Endothelial cell of umbilical vein (primary cell): ENCODE measurements at regions not wholly inside any gene's neighbourhood (a gene's known extent, or its start where the extent isn't known, plus 50 kb on each side); places are given as distances from the start of the nearest gene placed in this dataset.

Experiments used
- FOS ChIP-seq: IDR thresholded peaks from 2 replicates; pipeline ENCODE4 v1.6.1; 2011; ENCODE audit warnings: mild to moderate bottlenecking, low read length, moderate library complexity, borderline replicate concordance; ENCODE audit not compliant: insufficient read depth
- JUN ChIP-seq: IDR thresholded peaks from 2 replicates; pipeline ENCODE4 v1.6.1; 2011; ENCODE audit warnings: borderline replicate concordance, low read depth; ENCODE audit not compliant: insufficient read length, insufficient read depth
- POLR2A ChIP-seq: IDR thresholded peaks from 2 replicates; pipeline ENCODE4 v1.6.1; 2012; ENCODE audit warnings: low read depth, mild to moderate bottlenecking, control low read depth, low read length

DNA sequence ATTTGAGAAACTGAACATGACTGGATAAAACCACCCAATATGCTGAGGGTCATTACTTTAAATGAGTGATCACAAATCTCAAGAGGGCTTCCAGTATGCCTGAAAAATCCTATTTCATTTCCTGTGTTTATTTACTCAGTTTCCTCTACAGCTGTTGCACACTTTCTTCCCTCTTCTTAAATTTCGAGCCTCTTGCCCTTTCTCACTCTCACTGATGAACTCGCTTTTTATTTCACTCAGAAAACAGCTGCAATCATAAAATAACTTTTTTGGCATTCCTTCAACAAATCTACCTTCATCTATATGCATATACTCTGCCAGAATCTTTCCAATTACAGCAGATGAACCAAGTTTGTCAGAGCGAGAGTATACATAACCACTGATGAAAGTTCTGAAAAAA lies 101.3 kb downstream of the EIF4E start:
- TF ChIP-seq JUN (no peak), FOS (no peak), POLR2A (no peak)
